HepG2 (cell line): ENCODE measurements at regions not wholly inside any gene's neighbourhood (a gene's known extent, or its start where the extent isn't known, plus 50 kb on each side); places are given as distances from the start of the nearest gene placed in this dataset.

Experiments
- CHD4 ChIP-seq: fragments of 200-600 bp; sonication (generic); IDR thresholded peaks from 2 replicates; pipeline ENCODE4 v1.7.0; 2017; ENCODE audit warnings: mild to moderate bottlenecking, low read length, borderline replicate concordance
- RNF2 ChIP-seq: fragments of 450-650 bp; conservative IDR thresholded peaks from 2 replicates; pipeline ENCODE4 v1.6.1; 2016; ENCODE audit warnings: low read depth
- SP1 ChIP-seq, 2 experiments: fragments of 450-650 bp in 1 of 2; sonication (generic) in 1 of 2; formaldehyde crosslinking in 1 of 2; IDR thresholded peaks; 2 replicates each; pipeline versions ENCODE4 v1.4.0 to v1.6.1; 2016 to 2020; ENCODE audit warnings: missing genetic modification reagents in 1 of 2
- SRY ChIP-seq: sonication (generic); formaldehyde crosslinking; IDR thresholded peaks from 2 replicates; pipeline ENCODE4 v1.8.0; 2022; ENCODE audit warnings: mild to moderate bottlenecking, missing genetic modification reagents
- ZFP41 ChIP-seq: sonication (generic); formaldehyde crosslinking; IDR thresholded peaks from 2 replicates; pipeline ENCODE4 v1.4.0; 2020; ENCODE audit warnings: mild to moderate bottlenecking, missing genetic modification reagents, borderline replicate concordance
- ZNF317 ChIP-seq: sonication (generic); formaldehyde crosslinking; IDR thresholded peaks from 2 replicates; pipeline ENCODE4 v1.5.0; 2020; ENCODE audit warnings: mild to moderate bottlenecking, missing genetic modification reagents
- TF ChIP-seq, protein P1 (sequence below): sonication (generic); formaldehyde crosslinking; IDR thresholded peaks from 2 replicates; pipeline ENCODE4 v1.5.0; 2020; ENCODE audit warnings: mild to moderate bottlenecking, missing genetic modification reagents, moderate library complexity
- TF ChIP-seq, protein P2 (sequence below): sonication (generic); formaldehyde crosslinking; IDR thresholded peaks from 2 replicates; pipeline ENCODE4 v1.4.0; 2020; ENCODE audit warnings: mild to moderate bottlenecking, missing genetic modification reagents

DNA sequence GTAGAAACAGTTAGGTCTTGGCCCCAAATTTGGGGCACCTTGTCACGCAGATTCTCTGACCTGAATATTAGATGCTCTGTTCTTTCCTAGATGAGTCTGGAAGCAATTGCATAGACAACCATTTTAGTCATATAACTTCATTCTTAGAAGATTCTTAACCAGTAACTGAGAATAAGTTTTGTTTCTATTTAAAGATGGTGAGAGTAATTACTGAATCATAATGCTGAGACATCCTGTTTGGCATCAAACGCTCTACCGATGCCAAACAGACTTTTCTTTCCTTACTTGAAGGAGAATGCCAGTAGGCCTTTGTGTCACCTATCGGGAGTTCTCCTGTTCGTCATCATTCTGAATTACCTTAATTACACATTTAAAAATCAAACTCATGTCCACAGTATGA, 131.6 kb upstream of the ID4 start:
- TF ChIP-seq, protein P1, sequence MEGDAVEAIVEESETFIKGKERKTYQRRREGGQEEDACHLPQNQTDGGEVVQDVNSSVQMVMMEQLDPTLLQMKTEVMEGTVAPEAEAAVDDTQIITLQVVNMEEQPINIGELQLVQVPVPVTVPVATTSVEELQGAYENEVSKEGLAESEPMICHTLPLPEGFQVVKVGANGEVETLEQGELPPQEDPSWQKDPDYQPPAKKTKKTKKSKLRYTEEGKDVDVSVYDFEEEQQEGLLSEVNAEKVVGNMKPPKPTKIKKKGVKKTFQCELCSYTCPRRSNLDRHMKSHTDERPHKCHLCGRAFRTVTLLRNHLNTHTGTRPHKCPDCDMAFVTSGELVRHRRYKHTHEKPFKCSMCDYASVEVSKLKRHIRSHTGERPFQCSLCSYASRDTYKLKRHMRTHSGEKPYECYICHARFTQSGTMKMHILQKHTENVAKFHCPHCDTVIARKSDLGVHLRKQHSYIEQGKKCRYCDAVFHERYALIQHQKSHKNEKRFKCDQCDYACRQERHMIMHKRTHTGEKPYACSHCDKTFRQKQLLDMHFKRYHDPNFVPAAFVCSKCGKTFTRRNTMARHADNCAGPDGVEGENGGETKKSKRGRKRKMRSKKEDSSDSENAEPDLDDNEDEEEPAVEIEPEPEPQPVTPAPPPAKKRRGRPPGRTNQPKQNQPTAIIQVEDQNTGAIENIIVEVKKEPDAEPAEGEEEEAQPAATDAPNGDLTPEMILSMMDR (CRISPR knock-in tag) = no peak
- TF ChIP-seq CHD4 = no peak
- TF ChIP-seq, protein P2, sequence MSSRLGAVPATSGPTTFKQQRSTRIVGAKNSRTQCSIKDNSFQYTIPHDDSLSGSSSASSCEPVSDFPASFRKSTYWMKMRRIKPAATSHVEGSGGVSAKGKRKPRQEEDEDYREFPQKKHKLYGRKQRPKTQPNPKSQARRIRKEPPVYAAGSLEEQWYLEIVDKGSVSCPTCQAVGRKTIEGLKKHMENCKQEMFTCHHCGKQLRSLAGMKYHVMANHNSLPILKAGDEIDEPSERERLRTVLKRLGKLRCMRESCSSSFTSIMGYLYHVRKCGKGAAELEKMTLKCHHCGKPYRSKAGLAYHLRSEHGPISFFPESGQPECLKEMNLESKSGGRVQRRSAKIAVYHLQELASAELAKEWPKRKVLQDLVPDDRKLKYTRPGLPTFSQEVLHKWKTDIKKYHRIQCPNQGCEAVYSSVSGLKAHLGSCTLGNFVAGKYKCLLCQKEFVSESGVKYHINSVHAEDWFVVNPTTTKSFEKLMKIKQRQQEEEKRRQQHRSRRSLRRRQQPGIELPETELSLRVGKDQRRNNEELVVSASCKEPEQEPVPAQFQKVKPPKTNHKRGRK (CRISPR knock-in tag) = no peak
- no peak for TF ChIP-seq ZFP41
- TF ChIP-seq SP1 (IDR thresholded peaks at IDR 0.05) = no peak
- no peak for TF ChIP-seq SP1 (CRISPR knock-in tag; IDR thresholded peaks at IDR 0.05)
- no peak for TF ChIP-seq ZNF317 (CRISPR knock-in tag)
- TF ChIP-seq RNF2 = no peak
- no peak for TF ChIP-seq SRY
